SKM-1 treated with dmso at 0.1 percent for 144 hours (cell line): ENCODE measurements at regions not wholly inside any gene's neighbourhood (a gene's known extent, or its start where the extent isn't known, plus 50 kb on each side); places are given as distances from the start of the nearest gene placed in this dataset.
"Not testable (repeated sequence)": the region's sequence is repeated elsewhere in the genome, so short reads cannot be mapped to it uniquely, and the experiment has no call there.

ENCODE experiments used
- DNase-seq: peaks from one replicate; lab custom pipeline; 2025; ENCODE audit not compliant: unreplicated experiment; lab: John Stamatoyannopoulos, UW

GRCh38 chr5:45893309-45893708 is 197.1 kb upstream of the HCN1 start:
- DNase-seq: no peak

- not testable (repeated sequence) for DNase-seq
These were observed 194.4 kb upstream of the HCN1 start for GRCh38 chr5:45890441-45891080.

- DNase-seq: no peak
These were observed 166.6 kb upstream of the HCN1 start for GRCh38 chr5:45862763-45863162.

GRCh38 chr5:45847877-45848276 is 151.7 kb upstream of the HCN1 start:
- DNase-seq: no peak

GRCh38 chr5:45826055-45826454 is 129.9 kb upstream of the HCN1 start:
- no peak for DNase-seq

- DNase-seq: no peak
These were observed 104.2 kb upstream of the HCN1 start for GRCh38 chr5:45800331-45800730.

- no peak for DNase-seq
These were observed 103.2 kb upstream of the HCN1 start for GRCh38 chr5:45799388-45799787.

- peak; percentile 9 for DNase-seq
These were observed 100.9 kb upstream of the HCN1 start for GRCh38 chr5:45796959-45797553.

- DNase-seq: no peak
These were observed 99.3 kb upstream of the HCN1 start for GRCh38 chr5:45795458-45795857.

GRCh38 chr5:45793638-45794532 is 97.7 kb upstream of the HCN1 start:
- no peak for DNase-seq

- no peak for DNase-seq
These were observed 83.9 kb upstream of the HCN1 start for GRCh38 chr5:45779874-45780671.

GRCh38 chr5:45774528-45774927 is 78.3 kb upstream of the HCN1 start:
- DNase-seq: no peak

- DNase-seq: no peak
These were observed 76.2 kb upstream of the HCN1 start for GRCh38 chr5:45772402-45772801.

GRCh38 chr5:45765561-45765960 is 69.4 kb upstream of the HCN1 start:
- no peak for DNase-seq

- no peak for DNase-seq
These were observed 54.4 kb upstream of the HCN1 start for GRCh38 chr5:45750574-45750973.

GRCh38 chr5:45748511-45748910 is 52.3 kb upstream of the HCN1 start:
- DNase-seq: not testable (repeated sequence)
